Loucy (cell line): ENCODE measurements at regions not wholly inside any gene's neighbourhood (a gene's known extent, or its start where the extent isn't known, plus 50 kb on each side); places are given as distances from the start of the nearest gene placed in this dataset.

ENCODE experiments used
- H2AFZ ChIP-seq: fragments of 200-600 bp; sonication (generic); 2 replicates; pipeline ENCODE4 v1.6.0; 2016; ENCODE audit warnings: antibody characterized with exemption, mild to moderate bottlenecking, low read length, moderate library complexity
- H3F3A ChIP-seq: fragments of 200-600 bp; 2 replicates; pipeline ENCODE4 v1.6.0; 2016; ENCODE audit warnings: antibody characterized with exemption, low read depth, mild to moderate bottlenecking
- H3K27me3 ChIP-seq: fragments of 200-600 bp; sonication (generic); 2 replicates; pipeline ENCODE4 v1.6.1; 2014; ENCODE audit warnings: low read length, mild to moderate bottlenecking; ENCODE audit not compliant: insufficient read depth, poor library complexity, severe bottlenecking
- H3K36me3 ChIP-seq: fragments of 200-600 bp; sonication (generic); 2 replicates; pipeline ENCODE4 v1.6.1; 2016; ENCODE audit warnings: low read length; ENCODE audit not compliant: insufficient read depth
- H3K4me1 ChIP-seq: fragments of 200-600 bp; sonication (generic); 2 replicates; pipeline ENCODE4 v1.5.1; 2014; ENCODE audit warnings: low read length, mild to moderate bottlenecking; ENCODE audit not compliant: insufficient read depth, poor library complexity, severe bottlenecking
- H3K4me2 ChIP-seq: fragments of 200-600 bp; sonication (generic); 2 replicates; pipeline ENCODE4 v1.6.0; 2014; ENCODE audit warnings: antibody characterized with exemption, low read length, low read depth, mild to moderate bottlenecking; ENCODE audit not compliant: poor library complexity, severe bottlenecking
- H3K4me3 ChIP-seq: fragments of 200-600 bp; sonication (generic); 2 replicates; pipeline ENCODE4 v1.5.1; 2014; ENCODE audit warnings: low read length, mild to moderate bottlenecking, mixed read lengths; ENCODE audit not compliant: poor library complexity, severe bottlenecking
- H3K79me2 ChIP-seq: fragments of 200-600 bp; sonication (generic); 2 replicates; pipeline ENCODE4 v1.6.1; 2014; ENCODE audit warnings: low read length; ENCODE audit not compliant: insufficient read depth
- H3K9ac ChIP-seq: fragments of 200-600 bp; sonication (generic); 2 replicates; pipeline ENCODE4 v1.6.0; 2014; ENCODE audit warnings: mild to moderate bottlenecking, low read depth, low read length, moderate library complexity; ENCODE audit not compliant: poor library complexity, severe bottlenecking
- H3K9me2 ChIP-seq: fragments of 200-600 bp; sonication (generic); replicated peaks from 2 replicates; pipeline ENCODE4 v1.6.1; 2016; ENCODE audit warnings: low read depth, low read length, mixed read lengths
- H3K9me3 ChIP-seq: fragments of 200-600 bp; sonication (generic); 2 replicates; pipeline ENCODE4 v1.6.1; 2014; ENCODE audit warnings: mild to moderate bottlenecking, antibody characterized with exemption, low read length, low read depth; ENCODE audit not compliant: insufficient read depth
- H4K20me1 ChIP-seq: fragments of 200-600 bp; sonication (generic); 2 replicates; pipeline ENCODE4 v1.6.0; 2014; ENCODE audit warnings: antibody characterized with exemption, low read length, mild to moderate bottlenecking; ENCODE audit not compliant: insufficient read depth, poor library complexity, severe bottlenecking
- EZH2phosphoT487 ChIP-seq: fragments of 200-600 bp; IDR thresholded peaks from 2 replicates; pipeline ENCODE4 v1.6.1; 2018; ENCODE audit warnings: antibody characterized with exemption, mild to moderate bottlenecking, moderate library complexity, borderline replicate concordance
- TF ChIP-seq, protein P1 (sequence below): fragments of 200-600 bp; sonication (generic); conservative IDR thresholded peaks from 2 replicates; pipeline ENCODE4 v1.5.1; 2014; ENCODE audit warnings: mild to moderate bottlenecking, antibody characterized with exemption, low read length

DNA sequence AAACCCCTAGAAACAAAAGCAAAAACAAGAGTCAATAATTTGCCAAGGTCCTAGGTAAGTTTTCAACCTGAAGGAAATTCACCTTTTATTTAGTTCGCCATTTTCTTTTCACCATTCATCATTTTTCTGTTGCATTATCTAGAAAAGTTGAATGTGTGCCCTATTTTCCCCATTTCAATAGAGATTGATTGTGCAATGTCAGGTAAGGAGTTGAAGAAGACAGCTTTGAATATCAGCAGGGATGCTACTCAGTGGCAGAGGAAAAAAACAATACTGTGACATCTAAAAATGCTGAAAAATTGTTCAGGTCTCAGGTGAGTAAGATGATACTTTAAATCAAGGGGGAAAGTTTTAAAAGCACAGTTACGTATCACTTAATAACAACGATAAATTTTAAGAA lies 813.7 kb downstream of the DTWD2 start:
- H3K27me3 ChIP-seq: no peaks in the 10 kb centered on the region
- TF ChIP-seq EZH2phosphoT487: no peak

DNA sequence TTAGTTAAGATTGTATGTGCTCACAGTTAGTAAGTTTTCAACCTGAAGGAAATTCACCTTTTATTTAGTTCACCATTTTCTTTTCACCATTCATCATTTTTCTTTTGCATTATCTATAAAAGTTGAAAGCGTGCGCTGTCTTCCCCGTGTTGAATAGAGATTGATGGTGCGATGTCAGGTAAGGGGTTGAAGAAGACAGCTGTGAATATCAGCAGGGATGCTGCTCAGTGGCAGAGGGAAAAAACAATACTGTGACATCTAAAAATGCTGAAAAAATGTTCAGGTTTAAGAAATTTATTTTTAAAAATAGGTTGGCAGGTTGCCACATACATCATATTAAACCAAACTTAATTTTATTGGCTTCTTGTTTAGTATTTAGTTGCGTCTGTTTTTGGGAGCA lies 815.0 kb downstream of the DTWD2 start:
- H2AFZ ChIP-seq: no peak overlapping the region
- no peaks in the 10 kb centered on the region for H3K4me1 ChIP-seq
- no peaks in the 10 kb centered on the region for H3K36me3 ChIP-seq
- no peaks in the 10 kb centered on the region for H3K27me3 ChIP-seq
- no peaks in the 10 kb centered on the region for H4K20me1 ChIP-seq
- H3K9me2 ChIP-seq: no peaks in the 10 kb centered on the region
- no peaks in the 10 kb centered on the region for H3F3A ChIP-seq
- H3K9ac ChIP-seq: no peak overlapping the region
- no peak overlapping the region for H3K4me2 ChIP-seq
- H3K4me3 ChIP-seq: no peak overlapping the region
- H3K79me2 ChIP-seq: no peaks in the 10 kb centered on the region
- TF ChIP-seq, protein P1, sequence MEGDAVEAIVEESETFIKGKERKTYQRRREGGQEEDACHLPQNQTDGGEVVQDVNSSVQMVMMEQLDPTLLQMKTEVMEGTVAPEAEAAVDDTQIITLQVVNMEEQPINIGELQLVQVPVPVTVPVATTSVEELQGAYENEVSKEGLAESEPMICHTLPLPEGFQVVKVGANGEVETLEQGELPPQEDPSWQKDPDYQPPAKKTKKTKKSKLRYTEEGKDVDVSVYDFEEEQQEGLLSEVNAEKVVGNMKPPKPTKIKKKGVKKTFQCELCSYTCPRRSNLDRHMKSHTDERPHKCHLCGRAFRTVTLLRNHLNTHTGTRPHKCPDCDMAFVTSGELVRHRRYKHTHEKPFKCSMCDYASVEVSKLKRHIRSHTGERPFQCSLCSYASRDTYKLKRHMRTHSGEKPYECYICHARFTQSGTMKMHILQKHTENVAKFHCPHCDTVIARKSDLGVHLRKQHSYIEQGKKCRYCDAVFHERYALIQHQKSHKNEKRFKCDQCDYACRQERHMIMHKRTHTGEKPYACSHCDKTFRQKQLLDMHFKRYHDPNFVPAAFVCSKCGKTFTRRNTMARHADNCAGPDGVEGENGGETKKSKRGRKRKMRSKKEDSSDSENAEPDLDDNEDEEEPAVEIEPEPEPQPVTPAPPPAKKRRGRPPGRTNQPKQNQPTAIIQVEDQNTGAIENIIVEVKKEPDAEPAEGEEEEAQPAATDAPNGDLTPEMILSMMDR: no peak
- TF ChIP-seq EZH2phosphoT487: no peak
- H3K9me3 ChIP-seq: no peaks in the 10 kb centered on the region

More for the DNA sequence above, 813.7 kb downstream of the DTWD2 start:
- no peaks in the 10 kb centered on the region for H3K79me2 ChIP-seq
- H3K9ac ChIP-seq: no peak overlapping the region
- no peak overlapping the region for H3K4me2 ChIP-seq
- no peaks in the 10 kb centered on the region for H3F3A ChIP-seq
- no peaks in the 10 kb centered on the region for H3K9me2 ChIP-seq
- H2AFZ ChIP-seq: no peak overlapping the region
- H3K9me3 ChIP-seq: no peaks in the 10 kb centered on the region
- H3K4me3 ChIP-seq: no peak overlapping the region
- H3K36me3 ChIP-seq: no peaks in the 10 kb centered on the region
- no peaks in the 10 kb centered on the region for H4K20me1 ChIP-seq
- no peaks in the 10 kb centered on the region for H3K4me1 ChIP-seq

DNA sequence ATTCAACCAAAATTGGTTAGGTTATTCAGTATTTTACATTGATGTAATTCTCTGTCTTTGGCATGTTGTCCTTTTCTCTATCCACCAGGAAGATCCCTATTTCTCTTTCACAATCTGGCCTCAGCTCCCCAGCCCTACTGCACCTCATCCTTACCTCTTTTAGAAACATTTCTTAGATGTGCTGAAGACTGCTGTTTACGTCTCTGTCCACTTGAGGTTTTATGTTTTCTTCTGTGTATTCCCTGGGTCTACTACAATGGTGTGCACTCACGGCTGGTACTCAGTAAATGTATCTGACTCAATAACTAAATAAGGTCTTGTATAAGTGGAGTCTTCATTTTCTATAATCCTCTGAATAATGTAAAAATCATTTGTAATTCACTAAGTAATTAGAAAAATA lies 822.7 kb downstream of the DTWD2 start:
- Histone ChIP-seq H3K4me3 (no peak overlapping the region), H2AFZ (no peak overlapping the region), H3K4me2 (no peak overlapping the region), H3F3A (no peaks in the 10 kb centered on the region), H3K4me1 (no peaks in the 10 kb centered on the region), H3K9ac (no peak overlapping the region), H3K79me2 (no peaks in the 10 kb centered on the region), H3K9me3 (no peaks in the 10 kb centered on the region), H3K36me3 (no peaks in the 10 kb centered on the region), H3K27me3 (no peaks in the 10 kb centered on the region), H4K20me1 (no peaks in the 10 kb centered on the region), H3K9me2 (no peaks in the 10 kb centered on the region)
- TF ChIP-seq, protein P1: no peak
- no peak for TF ChIP-seq EZH2phosphoT487

DNA sequence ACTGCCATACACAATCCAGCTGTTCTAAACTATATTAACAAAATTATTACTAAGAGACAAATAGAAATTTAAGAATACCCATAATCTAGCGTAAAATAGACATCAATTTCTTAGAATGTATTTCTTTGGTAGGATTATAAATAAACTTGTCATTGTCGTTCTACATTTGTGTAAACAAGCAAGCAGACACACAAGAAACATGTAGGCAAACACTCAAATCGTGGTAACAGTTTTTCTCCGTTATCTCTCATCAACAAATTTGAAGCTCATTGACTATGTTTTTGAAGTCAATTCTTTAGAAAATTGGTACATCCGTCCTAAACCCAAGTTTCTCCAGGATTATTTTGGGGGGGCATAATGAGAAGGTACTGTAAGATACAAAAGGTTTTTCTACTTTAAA lies 832.2 kb downstream of the DTWD2 start:
- H3K4me1 ChIP-seq: no peaks in the 10 kb centered on the region
- H2AFZ ChIP-seq: no peak overlapping the region
- no peak for TF ChIP-seq EZH2phosphoT487
- TF ChIP-seq, protein P1: no peak
- no peaks in the 10 kb centered on the region for H3F3A ChIP-seq
- no peaks in the 10 kb centered on the region for H3K27me3 ChIP-seq
- no peaks in the 10 kb centered on the region for H3K9me2 ChIP-seq
- no peak overlapping the region for H3K4me2 ChIP-seq
- H3K79me2 ChIP-seq: no peaks in the 10 kb centered on the region
- no peak overlapping the region for H3K4me3 ChIP-seq
- H3K36me3 ChIP-seq: no peaks in the 10 kb centered on the region
- no peaks in the 10 kb centered on the region for H4K20me1 ChIP-seq
- H3K9me3 ChIP-seq: no peaks in the 10 kb centered on the region
- no peak overlapping the region for H3K9ac ChIP-seq
